ENCODE measurements at regions not wholly inside any gene's neighbourhood (a gene's known extent, or its start where the extent isn't known, plus 50 kb on each side); places are given as distances from the start of the nearest gene placed in this dataset.

DNA sequence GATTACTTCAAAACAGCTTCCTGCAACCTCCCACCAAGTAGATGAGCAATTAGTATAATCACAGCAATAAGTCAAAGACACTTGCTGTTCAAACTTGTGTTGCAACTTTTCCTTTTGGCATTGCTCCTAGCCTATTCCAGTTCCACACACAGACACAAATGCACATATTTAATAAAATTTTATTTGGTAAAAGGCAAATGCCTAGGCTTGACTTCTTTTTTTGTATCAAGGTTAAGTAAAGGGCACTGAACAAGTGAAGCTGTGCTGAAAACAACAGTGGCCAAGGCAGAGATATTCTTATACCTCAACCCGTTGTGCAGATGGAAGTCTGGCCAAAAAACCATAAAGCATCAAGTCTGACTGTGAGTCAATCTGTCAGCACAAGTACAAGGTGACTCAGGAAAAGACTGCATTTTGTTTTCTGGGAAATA lies 708.4 kb upstream of the CITED2 start:
- DNase-seq (ENCODE audit: low read depth) (peak; percentile 69), FAIRE-seq (peak; percentile 64)
- H3K9me3 ChIP-seq (ENCODE audit: insufficient read depth, low read depth, low read length) = no peaks in the 10 kb centered on the region
- H3K36me3 ChIP-seq (ENCODE audit: insufficient read depth, low read length) = no peaks in the 10 kb centered on the region
- no peaks in the 10 kb centered on the region for H3K27me3 ChIP-seq (ENCODE audit: insufficient read depth, low read length)
- no peaks in the 10 kb centered on the region for H3K27me3 Mint-ChIP-seq (ENCODE audit: low read depth, unreplicated experiment)
- no peak overlapping the region for H3K9ac ChIP-seq (ENCODE audit: low read length)
- TF ChIP-seq EZH2 (IDR thresholded peaks at IDR 0.05; ENCODE audit: insufficient read depth, low read length) = no peak
- TF ChIP-seq, protein P1, sequence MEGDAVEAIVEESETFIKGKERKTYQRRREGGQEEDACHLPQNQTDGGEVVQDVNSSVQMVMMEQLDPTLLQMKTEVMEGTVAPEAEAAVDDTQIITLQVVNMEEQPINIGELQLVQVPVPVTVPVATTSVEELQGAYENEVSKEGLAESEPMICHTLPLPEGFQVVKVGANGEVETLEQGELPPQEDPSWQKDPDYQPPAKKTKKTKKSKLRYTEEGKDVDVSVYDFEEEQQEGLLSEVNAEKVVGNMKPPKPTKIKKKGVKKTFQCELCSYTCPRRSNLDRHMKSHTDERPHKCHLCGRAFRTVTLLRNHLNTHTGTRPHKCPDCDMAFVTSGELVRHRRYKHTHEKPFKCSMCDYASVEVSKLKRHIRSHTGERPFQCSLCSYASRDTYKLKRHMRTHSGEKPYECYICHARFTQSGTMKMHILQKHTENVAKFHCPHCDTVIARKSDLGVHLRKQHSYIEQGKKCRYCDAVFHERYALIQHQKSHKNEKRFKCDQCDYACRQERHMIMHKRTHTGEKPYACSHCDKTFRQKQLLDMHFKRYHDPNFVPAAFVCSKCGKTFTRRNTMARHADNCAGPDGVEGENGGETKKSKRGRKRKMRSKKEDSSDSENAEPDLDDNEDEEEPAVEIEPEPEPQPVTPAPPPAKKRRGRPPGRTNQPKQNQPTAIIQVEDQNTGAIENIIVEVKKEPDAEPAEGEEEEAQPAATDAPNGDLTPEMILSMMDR (IDR thresholded peaks at IDR 0.05; ENCODE audit: insufficient read depth, low read depth, low read length) = no peak
- no peaks in the 10 kb centered on the region for H4K20me1 ChIP-seq (ENCODE audit: insufficient read depth, low read length)
- peak overlapping the region; percentile 9 for H3K27ac Mint-ChIP-seq (ENCODE audit: unreplicated experiment)
- H3K4me3 Mint-ChIP-seq (ENCODE audit: unreplicated experiment) = no peak overlapping the region
- no peaks in the 10 kb centered on the region for H3K79me2 ChIP-seq (ENCODE audit: insufficient read depth, low read length)
- H3K9me3 Mint-ChIP-seq (ENCODE audit: unreplicated experiment) = no peaks in the 10 kb centered on the region
- no peaks in the 10 kb centered on the region for H3K36me3 Mint-ChIP-seq (ENCODE audit: low read depth, unreplicated experiment)
- peaks cover 31% of the 10 kb centered on the region for H3K4me1 Mint-ChIP-seq (ENCODE audit: low read depth, unreplicated experiment)
- H3K4me3 ChIP-seq (ENCODE audit: insufficient read depth, low read depth, low read length) = no peak overlapping the region
- no peak overlapping the region for H2AFZ ChIP-seq (ENCODE audit: low read depth, low read length)
- no peak overlapping the region for H3K27ac ChIP-seq (ENCODE audit: low read depth, low read length)
- peaks cover 9% of the 10 kb centered on the region for H3K4me1 ChIP-seq (ENCODE audit: insufficient read depth, low read length)
- no peak overlapping the region for H3K4me2 ChIP-seq (ENCODE audit: low read length)

DNA sequence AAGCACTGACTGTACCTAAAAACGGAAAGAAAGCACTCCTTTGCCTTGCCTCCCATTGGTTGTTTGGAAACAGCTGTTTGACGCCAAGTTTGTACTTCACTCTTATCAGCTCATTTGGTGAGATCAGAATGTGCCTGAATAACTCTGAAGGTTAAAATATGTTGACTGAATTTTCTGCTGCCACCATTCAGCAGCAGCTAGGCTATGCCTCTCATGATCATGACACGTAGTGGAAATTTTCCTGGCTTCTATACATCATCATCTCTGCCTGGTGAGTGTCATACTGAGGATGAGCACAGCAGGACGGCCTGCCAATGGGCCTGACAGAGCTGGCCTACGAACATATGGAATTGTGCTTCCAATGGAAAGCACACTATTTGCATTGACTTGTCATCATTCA lies 704.9 kb upstream of the CITED2 start:
- peak overlapping the region; percentile 41 for H3K9ac ChIP-seq (ENCODE audit: low read length)
- no peaks in the 10 kb centered on the region for H3K9me3 Mint-ChIP-seq (ENCODE audit: unreplicated experiment)
- H3K36me3 ChIP-seq (ENCODE audit: insufficient read depth, low read length) = no peaks in the 10 kb centered on the region
- H3K79me2 ChIP-seq (ENCODE audit: insufficient read depth, low read length) = no peaks in the 10 kb centered on the region
- H2AFZ ChIP-seq (ENCODE audit: low read depth, low read length) = peak overlapping the region; percentile 15
- peaks cover 9% of the 10 kb centered on the region for H3K4me1 ChIP-seq (ENCODE audit: insufficient read depth, low read length)
- peaks cover 25% of the 10 kb centered on the region for H3K4me1 Mint-ChIP-seq (ENCODE audit: low read depth, unreplicated experiment)
- H4K20me1 ChIP-seq (ENCODE audit: insufficient read depth, low read length) = no peaks in the 10 kb centered on the region
- FAIRE-seq (no peak), DNase-seq (ENCODE audit: low read depth) (peak; percentile 84)
- H3K4me3 Mint-ChIP-seq (ENCODE audit: unreplicated experiment) = no peak overlapping the region
- H3K36me3 Mint-ChIP-seq (ENCODE audit: low read depth, unreplicated experiment) = no peaks in the 10 kb centered on the region
- no peaks in the 10 kb centered on the region for H3K27me3 ChIP-seq (ENCODE audit: insufficient read depth, low read length)
- no peak overlapping the region for H3K4me3 ChIP-seq (ENCODE audit: insufficient read depth, low read depth, low read length)
- H3K4me2 ChIP-seq (ENCODE audit: low read length) = peak overlapping the region; percentile 62
- H3K27me3 Mint-ChIP-seq (ENCODE audit: low read depth, unreplicated experiment) = no peaks in the 10 kb centered on the region
- peak overlapping the region; percentile 91 for H3K27ac Mint-ChIP-seq (ENCODE audit: unreplicated experiment)
- no peaks in the 10 kb centered on the region for H3K9me3 ChIP-seq (ENCODE audit: insufficient read depth, low read depth, low read length)
- TF ChIP-seq, protein P1 (IDR thresholded peaks at IDR 0.05; ENCODE audit: insufficient read depth, low read depth, low read length) = no peak
- TF ChIP-seq EZH2 (IDR thresholded peaks at IDR 0.05; ENCODE audit: insufficient read depth, low read length) = no peak
- H3K27ac ChIP-seq (ENCODE audit: low read depth, low read length) = peak overlapping the region; percentile 73

DNA sequence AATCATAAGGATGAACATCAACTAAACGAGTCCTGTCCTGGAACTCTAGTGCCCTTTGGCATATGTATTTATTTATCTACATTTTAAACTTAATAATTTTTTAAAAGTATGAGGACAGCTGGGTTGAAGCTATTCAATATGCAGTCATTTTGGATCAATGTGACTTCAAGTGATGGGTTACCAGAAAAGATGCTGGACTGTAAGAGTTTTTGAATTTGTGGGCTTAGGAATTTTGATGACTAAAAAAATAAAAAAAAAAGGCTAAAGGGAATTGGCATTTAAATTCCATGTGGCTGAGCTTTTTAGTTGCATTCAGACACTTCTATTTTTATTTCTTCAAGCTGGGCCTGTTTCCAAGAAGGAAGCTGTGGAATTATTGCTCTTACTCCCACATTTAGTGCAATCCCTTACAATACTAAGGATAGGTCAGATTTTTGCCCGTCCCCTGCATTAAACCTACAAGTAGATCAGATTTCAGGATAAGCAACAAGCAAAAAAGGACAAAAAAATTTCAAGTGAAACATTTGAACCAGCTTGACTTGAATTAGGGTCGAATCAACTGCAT lies 704.2 kb upstream of the CITED2 start:
- Histone ChIP-seq H3K27me3 (ENCODE audit: insufficient read depth, low read length) (no peaks in the 10 kb centered on the region), H3K9ac (ENCODE audit: low read length) (peak overlapping the region; percentile 41), H3K4me3 (ENCODE audit: insufficient read depth, low read depth, low read length) (no peak overlapping the region), H3K27ac (ENCODE audit: low read depth, low read length) (peak overlapping the region; percentile 73), H3K9me3 (ENCODE audit: insufficient read depth, low read depth, low read length) (no peaks in the 10 kb centered on the region), H4K20me1 (ENCODE audit: insufficient read depth, low read length) (no peaks in the 10 kb centered on the region), H3K79me2 (ENCODE audit: insufficient read depth, low read length) (no peaks in the 10 kb centered on the region), H3K4me1 (ENCODE audit: insufficient read depth, low read length) (peaks cover 9% of the 10 kb centered on the region), H3K4me2 (ENCODE audit: low read length) (peak overlapping the region; percentile 62), H2AFZ (ENCODE audit: low read depth, low read length) (no peak overlapping the region), H3K36me3 (ENCODE audit: insufficient read depth, low read length) (no peaks in the 10 kb centered on the region)
- peak; percentile 81 for FAIRE-seq
- Mint-ChIP-seq H3K27ac (ENCODE audit: unreplicated experiment) (peak overlapping the region; percentile 91), H3K9me3 (ENCODE audit: unreplicated experiment) (no peaks in the 10 kb centered on the region), H3K4me1 (ENCODE audit: low read depth, unreplicated experiment) (peaks cover 22% of the 10 kb centered on the region), H3K4me3 (ENCODE audit: unreplicated experiment) (no peak overlapping the region), H3K27me3 (ENCODE audit: low read depth, unreplicated experiment) (no peaks in the 10 kb centered on the region), H3K36me3 (ENCODE audit: low read depth, unreplicated experiment) (no peaks in the 10 kb centered on the region)
- TF ChIP-seq, protein P1 (IDR thresholded peaks at IDR 0.05; ENCODE audit: insufficient read depth, low read depth, low read length) = no peak
- TF ChIP-seq EZH2 (IDR thresholded peaks at IDR 0.05; ENCODE audit: insufficient read depth, low read length) = no peak
- DNase-seq (ENCODE audit: low read depth) = peak; percentile 97
